PFSK-1 (cell line): ENCODE measurements at regions not wholly inside any gene's neighbourhood (a gene's known extent, or its start where the extent isn't known, plus 50 kb on each side); places are given as distances from the start of the nearest gene placed in this dataset.

Source experiments
- POLR2AphosphoS5 ChIP-seq: IDR thresholded peaks from 2 replicates; pipeline ENCODE4 v1.6.1; 2012; ENCODE audit warnings: low read depth, mild to moderate bottlenecking, control low read depth, low read length, moderate library complexity
- REST ChIP-seq, 2 experiments: IDR thresholded peaks; 2 replicates each; pipeline versions ENCODE4 v1.6.1 to v1.8.0; 2011 to 2012; ENCODE audit warnings: low read depth in 2 of 2, low read length in 2 of 2, control low read depth in 1 of 2, inconsistent platforms in 1 of 2, mild to moderate bottlenecking in 1 of 2, moderate library complexity in 1 of 2; ENCODE audit not compliant: insufficient read depth in 1 of 2
- SIN3A ChIP-seq: IDR thresholded peaks from 2 replicates; pipeline ENCODE4 v1.6.1; 2012; ENCODE audit warnings: mild to moderate bottlenecking, low read length, moderate library complexity, borderline replicate concordance; ENCODE audit not compliant: insufficient read depth
- TAF1 ChIP-seq: IDR thresholded peaks from 2 replicates; pipeline ENCODE4 v1.6.1; 2012; ENCODE audit warnings: low read length, control low read depth, borderline replicate concordance; ENCODE audit not compliant: insufficient read depth

DNA sequence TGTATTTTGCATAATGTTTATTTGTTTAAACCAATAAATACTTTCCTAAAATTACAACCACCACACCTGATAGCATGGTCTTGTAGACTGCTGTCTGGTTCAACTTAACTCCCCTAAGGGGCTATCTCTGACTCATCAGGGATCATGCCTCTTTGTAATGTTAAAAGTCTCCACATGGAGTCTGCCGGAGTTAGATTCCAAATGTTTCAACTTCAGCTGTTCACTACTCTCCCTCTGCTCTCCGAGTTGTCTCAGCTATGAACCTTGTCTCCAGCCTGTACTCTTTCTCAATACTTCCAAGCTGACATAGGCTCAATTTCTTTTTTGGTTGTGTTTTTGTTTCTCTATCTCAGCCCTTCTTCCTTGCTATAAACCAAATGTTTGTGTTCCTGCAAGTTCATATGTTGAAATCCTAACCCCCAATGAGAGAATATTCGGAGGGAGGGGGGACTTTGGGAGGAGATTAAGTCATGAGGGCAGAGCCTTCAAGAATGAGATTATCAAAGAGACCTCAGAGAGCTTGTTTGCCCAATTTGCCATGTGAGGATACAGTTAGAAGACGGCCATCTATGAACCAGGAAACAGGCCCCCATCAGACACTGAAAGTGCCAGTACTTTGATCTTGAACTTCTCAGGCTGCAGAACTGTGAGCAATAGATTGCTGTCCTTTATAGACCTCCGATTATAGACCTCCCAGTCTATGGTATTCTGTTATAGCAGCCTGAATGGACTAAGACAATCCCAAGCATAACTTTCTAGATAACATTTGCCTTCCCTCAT lies 858.2 kb downstream of the VRK1 start:
- TF ChIP-seq POLR2AphosphoS5 (no peak), REST (IDR thresholded peaks at IDR 0.05; ENCODE audit: insufficient read depth in 1 of 2, low read depth in 2 of 2, low read length in 2 of 2) (no peak), TAF1 (no peak), SIN3A (no peak)
